ENCODE measurements at regions not wholly inside any gene's neighbourhood (a gene's known extent, or its start where the extent isn't known, plus 50 kb on each side); places are given as distances from the start of the nearest gene placed in this dataset.
"Not testable (repeated sequence)": the region's sequence is repeated elsewhere in the genome, so short reads cannot be mapped to it uniquely, and the experiment has no call there.

DNA sequence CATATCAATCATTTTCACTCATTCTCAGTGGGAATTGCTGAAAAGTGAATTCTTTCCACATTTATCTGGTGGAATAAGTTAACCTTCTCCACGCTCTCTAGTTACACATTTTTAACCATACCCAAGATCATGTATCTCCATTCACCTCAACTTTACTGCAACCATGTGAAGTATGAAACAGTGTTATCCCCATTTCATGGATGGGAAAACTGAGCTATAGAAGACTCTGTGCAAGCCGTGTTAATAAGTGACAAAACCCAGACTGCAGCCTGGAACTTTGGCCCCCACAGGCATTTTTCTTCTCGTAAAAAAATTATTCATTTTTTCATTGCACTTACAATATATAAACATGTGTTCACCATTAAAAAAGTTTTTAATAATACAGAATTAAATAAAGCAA lies 82.4 kb upstream of the CCND2 start:
- no peak for DNase-seq

DNA sequence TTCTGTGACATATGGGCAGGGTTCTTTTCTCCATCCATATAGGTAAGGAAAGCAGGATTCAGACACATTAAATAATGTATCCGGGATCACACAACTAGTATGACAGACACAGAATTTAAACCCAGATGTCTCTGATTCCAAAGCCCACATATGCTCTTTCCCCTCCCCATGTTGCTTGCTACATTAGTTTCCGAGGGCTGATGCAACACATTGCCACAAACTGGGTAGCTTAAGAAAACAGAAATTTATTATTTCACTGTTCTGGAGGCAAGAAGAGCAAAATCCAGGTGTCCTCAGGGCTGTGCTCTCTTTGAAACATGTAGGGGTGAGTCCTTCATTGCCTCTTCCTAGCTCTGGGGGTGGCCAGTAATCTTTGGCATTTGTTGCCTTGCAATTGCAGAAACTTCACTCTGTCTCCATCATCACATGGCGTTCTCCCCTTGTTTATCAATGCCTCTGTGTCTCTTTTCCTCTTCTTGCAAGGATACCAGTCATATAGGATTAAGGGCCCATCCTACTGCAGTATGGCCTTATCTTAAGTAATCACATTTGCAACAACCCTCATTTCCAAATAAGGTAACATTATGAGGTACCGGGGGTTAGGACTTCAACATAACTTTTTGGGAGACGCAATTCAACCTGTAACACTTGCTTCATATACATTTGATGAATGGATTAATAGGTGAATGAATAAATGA lies 83.0 kb upstream of the CCND2 start:
- no peak for DNase-seq

DNA sequence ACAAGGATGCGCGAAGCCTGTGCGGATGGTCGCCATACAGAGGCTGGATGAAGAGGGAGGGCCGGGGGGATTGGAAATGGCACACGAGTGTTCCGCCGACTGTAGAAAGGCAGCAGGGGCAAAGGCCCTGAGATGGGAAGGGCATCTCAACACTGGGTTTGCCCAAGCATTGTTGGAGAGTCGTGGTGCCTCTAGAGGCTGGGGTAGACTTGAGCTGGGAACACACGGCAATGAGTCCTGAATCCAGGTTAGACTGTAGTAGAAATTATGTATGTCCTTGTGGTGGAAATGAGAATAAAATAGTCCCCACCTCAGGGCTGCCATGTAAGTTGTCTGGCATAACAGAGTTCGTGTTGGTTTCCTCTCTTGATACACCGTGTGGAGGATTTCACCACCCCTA lies 83.8 kb upstream of the CCND2 start:
- DNase-seq, result no peak

DNA sequence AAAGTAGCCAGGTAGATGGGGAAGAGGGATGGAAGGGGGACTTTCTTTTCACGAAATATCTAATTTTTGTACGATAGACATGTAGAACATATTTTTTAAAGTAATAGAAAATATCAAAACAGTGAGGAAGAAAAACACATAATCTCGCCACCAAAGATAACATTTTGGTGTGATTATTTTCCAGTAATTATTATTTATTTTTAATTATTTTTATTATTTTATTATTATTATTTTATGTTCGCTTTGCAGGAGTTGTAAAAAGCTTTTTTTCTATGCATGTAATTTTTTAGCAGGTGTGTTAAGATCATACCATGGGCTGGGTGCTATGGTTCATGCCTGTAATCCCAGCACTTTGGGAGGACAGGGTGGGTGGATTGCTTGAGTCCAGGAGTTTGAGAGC lies 85.6 kb upstream of the CCND2 start:
- DNase-seq, result no peak

DNA sequence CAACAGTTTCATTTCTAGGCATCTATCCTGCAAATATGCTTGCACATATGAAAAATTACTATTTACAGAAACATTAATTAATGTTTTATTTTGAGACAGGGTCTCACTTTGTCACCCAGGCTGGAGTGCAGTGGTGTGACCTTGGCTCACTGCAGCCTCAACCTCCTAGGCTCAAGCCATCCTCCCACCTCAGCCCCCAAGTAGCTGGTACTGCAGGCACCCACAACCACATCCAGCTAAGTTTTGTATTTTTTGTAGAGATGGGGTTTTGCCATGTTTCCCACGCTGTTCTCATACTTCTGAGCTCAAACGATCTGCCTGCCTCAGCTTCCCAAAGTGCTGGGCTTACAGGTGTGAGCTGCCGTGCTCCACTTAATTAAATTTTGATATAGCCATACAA lies 86.2 kb upstream of the CCND2 start:
- not testable (repeated sequence) for DNase-seq

DNA sequence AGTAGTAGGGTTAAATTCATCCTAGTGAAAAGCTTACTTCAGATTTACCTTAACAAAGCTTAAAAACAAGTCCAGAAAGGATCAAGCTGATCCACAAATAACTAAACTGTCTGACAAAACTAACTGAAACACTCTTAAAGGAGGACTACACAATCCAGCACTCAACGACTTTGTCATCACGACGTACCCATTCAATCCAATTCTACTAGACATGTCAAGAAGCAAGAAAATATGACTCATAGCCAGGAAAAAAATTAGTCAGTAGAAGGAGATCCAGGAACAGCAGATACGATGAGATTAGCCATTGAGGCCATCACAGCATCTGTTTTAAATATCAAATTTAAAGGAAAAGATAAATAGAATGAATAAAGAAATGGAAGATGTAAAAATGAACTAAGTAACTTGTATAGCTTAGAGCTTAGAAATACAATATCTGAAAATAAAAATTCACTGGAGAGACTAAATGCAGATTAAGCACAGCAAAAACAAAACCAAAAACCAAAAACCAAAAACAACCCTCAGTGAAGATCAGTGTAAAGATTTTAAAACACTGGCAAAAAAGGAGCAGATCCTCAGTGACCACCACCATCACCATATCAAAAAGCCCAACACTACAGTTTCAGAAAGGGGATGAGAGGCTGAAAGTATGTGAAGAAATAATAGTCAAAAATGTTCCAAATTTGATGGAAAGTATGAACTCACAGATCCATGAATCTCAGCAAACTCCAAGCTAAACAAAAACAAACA lies 95.0 kb upstream of the CCND2 start:
- no peak for DNase-seq

DNA sequence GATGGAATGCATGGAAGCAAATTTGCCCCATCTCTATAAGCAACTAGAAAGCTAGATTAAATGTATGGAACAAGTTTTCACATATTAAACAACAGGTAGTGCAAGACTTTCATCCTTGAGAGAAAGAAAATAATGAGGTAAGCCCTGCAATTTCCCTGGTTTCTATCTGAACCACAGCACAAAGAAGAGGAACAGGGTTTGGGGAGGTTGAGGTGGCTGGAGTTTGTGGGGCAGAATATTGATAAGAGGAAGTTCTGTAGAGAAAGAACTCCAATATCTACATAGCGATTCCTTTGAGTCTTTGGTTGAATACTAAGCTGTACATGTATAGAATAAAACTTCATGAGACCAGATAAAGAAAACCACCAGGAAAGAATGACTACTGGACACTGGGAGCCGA lies 96.3 kb upstream of the CCND2 start:
- no peak for DNase-seq

DNA sequence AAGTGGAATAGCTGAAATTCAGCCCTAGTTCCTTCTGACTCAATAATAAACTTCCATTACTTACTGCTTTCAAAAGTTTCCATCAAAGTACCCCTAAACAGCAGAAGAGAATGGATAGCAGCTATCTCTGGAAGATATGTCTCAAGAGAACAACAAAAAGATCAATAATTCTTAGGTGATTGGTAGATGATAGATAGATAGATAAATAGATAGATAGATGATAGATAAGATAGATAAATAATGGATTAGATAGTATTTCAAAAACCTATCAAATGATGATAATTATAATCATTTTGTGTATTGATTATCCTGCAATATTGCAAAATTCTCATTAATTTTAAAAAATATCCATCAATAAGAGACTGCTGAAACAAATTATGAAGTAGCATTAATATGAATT lies 97.4 kb upstream of the CCND2 start:
- no peak for DNase-seq

DNA sequence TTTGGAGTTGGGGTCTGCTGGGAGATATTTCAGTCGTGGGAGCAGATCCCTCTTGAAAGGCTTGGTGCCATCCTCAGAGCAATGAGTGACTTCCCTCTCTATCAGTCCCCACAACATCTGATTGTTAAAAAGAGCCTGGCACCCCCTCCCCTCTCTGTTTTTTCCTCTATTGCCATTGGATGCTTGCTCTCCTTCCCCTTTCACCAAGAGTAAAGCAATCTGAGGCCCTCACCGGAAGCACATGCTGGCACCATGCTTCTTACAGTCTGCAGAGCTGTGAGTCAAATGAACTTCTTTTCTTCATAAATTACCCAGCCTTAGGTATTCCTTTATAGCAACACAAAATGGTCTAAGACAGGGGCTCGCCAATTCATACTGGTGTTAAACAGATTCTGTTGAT lies 99.1 kb upstream of the CCND2 start:
- no peak for DNase-seq

DNA sequence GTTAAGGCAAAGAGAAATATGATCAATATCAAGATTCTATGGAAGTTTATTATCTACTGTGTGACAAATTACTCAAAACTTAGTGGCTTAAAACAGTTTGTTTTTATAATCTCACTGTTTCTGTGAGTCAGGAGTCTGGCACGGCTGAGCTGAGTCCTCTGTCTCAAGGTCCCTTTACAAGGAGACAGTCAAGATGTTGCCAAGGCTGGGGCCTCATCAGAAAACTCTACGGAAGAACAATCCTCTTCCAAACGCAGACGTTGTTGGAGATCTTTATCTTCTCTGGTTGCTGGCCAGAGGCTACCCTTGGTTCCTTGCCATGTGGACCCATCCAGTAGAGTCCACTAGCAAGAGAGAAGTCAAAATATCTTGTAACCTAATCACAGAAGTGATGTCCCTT lies 100.6 kb upstream of the CCND2 start:
- no peak for DNase-seq

DNA sequence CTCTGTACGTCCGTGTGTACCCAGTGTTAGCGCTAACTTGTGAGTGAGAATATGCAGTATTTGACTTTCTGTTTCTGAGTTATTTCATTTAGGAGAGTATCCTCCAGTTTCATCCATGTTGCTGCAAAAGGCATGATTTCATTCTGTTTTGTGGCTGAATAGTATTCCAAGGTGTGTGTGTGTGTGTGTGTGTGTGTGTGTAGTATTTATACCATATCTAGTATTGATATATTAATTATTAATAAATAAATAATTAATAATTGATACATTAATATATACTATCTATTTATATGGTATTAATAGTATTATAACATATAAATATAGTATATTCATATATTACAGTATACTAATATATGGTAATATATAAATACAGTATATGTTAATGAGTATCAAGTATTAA lies 101.8 kb upstream of the CCND2 start:
- no peak for DNase-seq

DNA sequence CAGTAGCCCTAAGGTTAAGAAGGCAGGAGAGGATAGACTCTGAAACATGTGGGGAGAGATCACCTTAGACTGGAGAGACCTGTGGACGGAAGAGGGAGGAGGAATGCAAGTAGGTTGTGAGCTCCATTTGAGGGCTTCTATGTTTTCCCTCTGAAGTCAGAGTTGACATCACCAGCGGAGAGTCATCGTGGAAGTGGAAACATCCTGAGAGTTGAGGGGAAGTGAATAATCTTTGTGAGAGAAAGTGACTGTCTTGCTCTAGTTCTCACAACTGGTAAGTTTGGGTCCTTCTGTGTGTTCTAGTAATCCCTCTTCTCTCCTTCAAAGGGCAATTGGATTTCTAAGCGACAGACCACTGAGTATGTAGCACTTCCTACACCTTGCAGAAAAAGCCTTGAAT lies 103.6 kb upstream of the CCND2 start:
- DNase-seq, result no peak

DNA sequence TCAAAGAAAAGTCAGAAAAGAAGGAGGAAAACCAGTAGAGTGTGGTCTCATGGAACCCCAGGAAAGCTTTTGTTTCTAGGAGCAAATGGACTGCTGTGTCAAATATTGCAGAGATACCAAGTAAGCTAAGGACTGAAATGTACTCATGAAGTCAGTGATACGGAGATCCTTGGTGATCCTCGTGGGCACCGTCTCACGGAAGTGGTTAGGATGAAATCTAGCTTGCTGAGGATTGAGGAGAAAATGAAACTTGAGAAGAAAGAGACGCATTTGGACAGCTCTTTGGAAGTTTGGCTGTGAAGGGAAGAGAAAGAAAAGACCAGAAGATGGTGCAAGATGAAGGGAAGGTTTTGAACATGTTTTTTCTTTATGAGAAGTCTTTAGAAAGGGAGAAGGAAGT lies 104.0 kb upstream of the CCND2 start:
- no peak for DNase-seq

DNA sequence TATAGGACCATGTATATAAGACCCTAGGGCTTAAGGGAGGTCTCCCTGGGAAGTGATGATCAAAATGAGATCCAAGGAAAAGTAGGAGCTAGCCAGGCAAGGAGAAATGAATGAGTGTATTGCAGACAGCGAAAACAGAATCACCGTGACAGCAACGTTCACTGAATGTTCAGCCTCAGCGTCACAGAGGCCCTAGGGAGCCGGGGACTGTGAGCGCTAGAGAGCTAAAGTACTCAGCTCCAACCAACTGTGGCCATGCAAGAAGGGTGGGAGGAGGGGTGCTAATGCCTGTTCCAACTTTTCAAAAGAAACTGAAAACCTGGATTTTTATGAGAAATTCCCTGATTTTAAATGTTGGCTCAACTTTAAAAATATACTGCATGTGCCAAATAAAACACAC lies 105.5 kb upstream of the CCND2 start:
- DNase-seq, result no peak

DNA sequence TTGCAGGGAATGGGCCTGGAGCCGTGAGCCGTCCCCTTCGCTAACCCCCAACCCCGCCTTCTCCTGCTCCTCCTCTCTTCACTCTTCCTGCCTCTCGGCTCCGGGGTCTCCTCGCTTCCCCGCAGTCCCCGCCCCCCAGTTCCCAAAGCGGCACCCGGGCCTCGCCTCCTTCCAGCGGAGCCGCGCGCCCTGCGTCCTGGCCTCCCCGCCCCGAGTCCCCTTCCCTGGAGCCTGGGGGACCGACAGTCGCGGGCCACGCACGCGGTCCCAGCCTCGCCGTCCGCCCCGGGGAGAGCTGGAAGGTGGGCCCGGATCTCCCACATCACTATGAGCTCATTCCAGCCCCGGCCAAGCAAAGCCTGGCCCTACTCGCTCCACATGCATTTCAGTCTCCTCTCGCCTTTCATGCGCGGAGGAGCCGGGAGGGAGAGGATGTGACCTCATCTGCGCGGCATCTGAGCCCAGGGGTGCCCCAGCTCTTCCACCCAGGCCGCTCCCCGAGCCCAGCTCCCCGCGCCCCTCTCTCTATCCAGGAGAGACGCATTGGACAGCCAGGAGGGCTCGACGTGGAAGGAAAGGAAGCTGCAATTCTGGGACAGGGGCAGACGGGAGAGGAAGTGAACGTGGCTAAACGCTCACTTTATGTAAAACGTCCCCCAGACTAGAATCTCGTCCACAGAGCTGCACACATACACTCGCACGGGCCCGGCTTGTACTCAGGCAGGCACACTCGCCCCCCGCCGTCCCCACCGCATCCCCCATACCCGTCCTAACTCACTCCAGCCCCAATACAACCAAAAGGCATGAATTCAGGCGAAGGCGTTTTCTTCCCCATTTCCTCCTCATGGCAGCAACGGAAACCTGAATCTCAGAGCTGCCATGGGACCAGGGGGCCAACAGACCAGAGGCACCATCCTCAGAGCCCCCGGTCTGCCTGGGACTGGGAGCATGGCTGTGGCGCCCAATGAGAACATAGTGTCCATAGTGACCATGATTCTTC lies 108.7 kb upstream of the CCND2 start:
- peak; percentile 64 to 71 for DNase-seq

DNA sequence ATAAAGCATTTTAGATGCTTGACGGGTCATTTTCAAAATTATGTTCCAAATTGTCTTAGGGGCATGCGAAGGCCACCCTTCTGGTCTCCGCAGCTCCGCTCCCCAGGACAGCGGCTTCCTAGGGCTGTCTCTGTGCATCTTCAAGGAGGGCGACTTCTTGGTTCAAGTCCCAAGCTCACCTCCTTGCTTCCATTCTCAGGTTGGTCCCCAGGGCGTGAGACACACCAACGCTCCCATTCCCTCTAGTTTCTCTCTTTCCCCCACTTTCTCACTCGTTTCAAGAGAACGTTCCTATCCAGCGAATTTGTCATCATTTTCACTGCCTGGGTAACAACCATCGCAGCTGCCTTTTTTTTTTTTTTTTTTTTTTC lies 109.4 kb upstream of the CCND2 start:
- DNase-seq, result no peak

DNA sequence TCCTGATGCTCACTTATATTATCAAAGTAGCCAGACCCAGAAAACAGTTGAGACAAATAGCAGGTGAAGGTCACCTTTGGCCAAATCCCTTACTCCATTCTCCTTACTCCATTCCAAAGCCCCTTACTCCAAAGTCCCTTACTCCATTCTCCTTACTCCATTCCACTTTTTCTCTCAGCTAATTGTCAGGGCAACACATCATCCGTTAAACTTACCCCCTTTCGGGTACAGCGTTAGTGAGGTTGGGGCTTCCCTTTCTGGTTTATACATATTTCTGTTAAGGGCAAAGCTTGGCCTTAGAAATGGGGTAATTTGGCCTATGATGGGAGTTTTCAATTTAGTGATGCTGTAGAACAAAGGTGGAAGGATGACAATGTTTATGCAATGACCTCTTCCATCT lies 111.8 kb upstream of the CCND2 start:
- DNase-seq, result no peak

DNA sequence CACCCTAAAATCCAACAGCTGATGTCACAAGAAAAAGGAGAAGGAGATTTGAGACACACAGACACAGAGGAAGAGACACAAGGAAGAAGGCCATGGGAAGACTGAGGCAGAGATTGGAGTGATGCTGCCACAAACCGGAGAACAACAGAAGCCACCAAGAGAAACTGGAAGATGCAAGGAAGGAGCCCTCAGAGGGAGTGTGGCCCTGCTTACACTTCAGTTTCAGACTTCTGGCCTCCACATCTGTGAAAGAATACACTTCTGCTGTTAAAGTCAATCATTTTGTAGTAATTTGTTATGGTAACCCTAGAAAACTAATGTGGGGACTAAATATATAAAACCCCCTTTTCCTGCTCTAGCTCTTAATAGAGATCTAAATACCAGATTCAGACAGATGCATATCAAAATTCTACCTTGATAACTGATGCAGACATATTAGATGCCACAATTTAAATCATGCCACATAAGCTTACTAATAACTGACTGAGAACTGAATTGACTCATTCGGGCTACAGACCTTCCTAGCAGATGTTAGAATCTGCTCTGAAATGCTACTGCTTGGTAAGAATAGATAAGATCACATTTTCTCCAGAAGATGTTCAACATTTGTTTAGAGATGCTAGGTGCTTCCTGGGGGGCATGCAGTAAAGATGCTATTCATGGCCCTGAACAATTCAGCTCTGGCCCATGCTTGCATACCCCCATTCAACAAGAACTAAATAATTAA lies 113.1 kb upstream of the CCND2 start:
- DNase-seq, result no peak

DNA sequence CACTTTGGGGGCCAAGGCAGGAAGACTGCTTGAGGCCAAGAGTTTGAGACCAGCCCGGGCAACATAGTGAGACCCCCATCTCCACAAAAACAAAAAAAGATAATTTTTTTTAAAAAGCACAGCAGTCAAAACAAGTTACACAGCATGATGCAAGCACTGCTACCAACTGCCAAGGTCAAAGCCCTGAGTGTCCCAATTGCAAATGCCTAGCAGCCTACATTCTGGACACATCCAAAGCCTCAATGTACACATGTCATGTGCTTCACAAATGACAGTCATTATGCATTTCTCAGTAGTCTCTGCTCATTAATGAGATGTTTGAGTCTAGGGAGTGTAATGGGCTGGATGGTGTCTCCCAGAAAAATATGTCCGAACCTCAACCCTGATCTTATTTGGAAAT lies 113.7 kb upstream of the CCND2 start:
- DNase-seq, result peak in 1 of 2 donors; percentile 6

DNA sequence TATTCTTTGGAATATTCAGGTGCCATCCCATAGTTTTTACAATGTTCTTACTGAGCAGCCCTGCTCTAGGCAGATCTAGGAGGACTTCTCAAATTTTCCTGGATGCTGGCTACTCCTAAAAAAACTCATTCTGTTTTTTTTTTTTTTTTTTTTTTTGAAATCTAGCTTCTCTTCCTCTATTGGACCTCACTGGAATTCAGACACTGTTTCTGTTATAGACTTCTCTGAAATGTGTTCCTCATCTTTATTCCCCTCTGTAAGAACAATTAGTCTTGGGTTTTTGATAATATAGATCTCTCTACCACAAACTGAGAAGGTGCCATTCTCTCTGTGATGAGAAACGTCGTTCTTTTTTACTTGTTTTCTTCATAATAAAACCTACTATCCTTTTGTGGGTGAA lies 115.3 kb upstream of the CCND2 start:
- no peak for DNase-seq

DNA sequence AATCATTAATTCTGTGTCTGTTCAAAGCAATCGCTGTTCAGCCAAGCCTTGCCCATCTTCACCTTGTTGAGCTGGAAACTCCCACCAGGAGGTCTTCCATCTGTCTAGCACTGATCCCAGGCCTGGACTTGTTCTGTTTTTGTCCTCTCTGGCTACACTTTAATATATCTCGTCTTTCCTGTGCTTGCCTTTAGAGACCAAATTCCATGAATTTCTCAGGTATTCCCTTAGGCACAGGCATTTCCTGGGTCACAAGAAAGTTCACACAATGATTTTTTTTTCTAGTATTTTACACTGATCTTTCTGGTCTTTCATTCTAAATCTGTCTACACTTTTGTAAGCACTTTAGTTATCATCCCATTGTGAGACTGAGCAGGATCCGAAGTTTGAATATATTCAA lies 116.4 kb upstream of the CCND2 start:
- DNase-seq, result no peak

DNA sequence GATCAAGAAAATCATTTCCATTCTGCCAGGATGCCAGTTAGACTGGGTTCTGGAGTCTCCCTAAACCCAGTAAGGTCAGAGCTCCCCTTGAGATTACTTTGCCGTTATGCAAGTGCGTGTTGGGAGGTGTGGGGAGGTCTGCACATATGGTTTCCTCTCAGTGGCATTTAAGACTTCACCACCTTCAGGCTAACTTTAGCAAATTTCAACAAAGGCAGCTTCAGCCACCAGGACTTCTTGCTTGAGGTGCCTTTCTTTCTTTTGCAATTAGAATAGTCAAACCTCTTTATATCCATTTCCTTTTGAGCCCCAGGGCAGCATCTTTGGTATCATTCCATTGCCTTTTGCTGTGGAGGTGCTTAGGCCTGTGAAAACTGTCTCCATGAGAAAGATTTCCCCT lies 117.2 kb upstream of the CCND2 start:
- peak in 1 of 2 donors; percentile 13 for DNase-seq

DNA sequence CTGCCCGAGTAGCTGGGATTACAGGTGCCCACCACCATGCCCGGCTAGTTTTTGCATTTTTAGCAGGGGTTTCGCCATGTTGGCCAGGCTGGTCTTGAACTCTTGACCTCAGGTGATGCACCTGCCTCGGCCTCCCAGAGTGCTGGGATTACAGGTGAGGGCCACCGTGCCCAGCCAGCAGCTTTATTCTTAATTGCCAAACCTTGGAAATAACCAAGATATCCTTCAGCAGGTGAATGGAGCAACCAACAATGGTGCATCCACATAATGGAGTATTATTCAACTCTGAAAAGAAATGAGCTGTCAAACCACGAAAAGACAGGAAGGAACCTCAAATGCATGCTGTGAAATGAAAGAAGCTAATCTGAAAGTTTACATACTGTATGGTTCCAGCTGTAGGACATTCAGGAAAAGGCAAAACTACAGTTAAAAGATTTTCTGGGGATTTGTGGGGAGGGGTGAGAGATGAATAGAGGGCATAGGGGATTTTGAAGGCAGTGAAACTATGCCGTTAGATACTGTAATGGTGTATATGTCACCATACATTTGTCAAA lies 118.8 kb upstream of the CCND2 start:
- DNase-seq, result peak in 1 of 2 donors; percentile 6
